ENCODE measurements at regions not wholly inside any gene's neighbourhood (a gene's known extent, or its start where the extent isn't known, plus 50 kb on each side); places are given as distances from the start of the nearest gene placed in this dataset.
"Not testable (repeated sequence)": the region's sequence is repeated elsewhere in the genome, so short reads cannot be mapped to it uniquely, and the experiment has no call there.

GRCh38 chr2:167784084-167784425 is 463.3 kb downstream of the STK39 start:
- WGBS, 2 donors, result 81 to 87% methylated on average over 3 of the region's 3 CpGs
- Histone ChIP-seq H3K4me1 (peaks cover 0 to 5% (median 0%) of the 10 kb centered on the region in 4 donors), H3K27ac (no peak overlapping the region), H3K4me3 (no peak overlapping the region), H3K36me3 (no peaks in the 10 kb centered on the region), H3K9me3 (no peaks in the 10 kb centered on the region), H3K27me3 (no peaks in the 10 kb centered on the region)
- no peak for DNase-seq
- intact Hi-C loops (cut with DNase I), result no loop called here
- TF ChIP-seq CTCF (IDR thresholded peaks at IDR 0.05), result no peak
- TF ChIP-seq POLR2A (IDR thresholded peaks at IDR 0.05), result no peak
- no peak for TF ChIP-seq POLR2AphosphoS5 (IDR thresholded peaks at IDR 0.05)

GRCh38 chr2:167783261-167784083 is 463.9 kb downstream of the STK39 start:
- no peaks in the 10 kb centered on the region for H3K9me3 ChIP-seq
- H3K36me3 ChIP-seq, result no peaks in the 10 kb centered on the region
- H3K4me3 ChIP-seq, result no peak overlapping the region
- intact Hi-C loops (cut with DNase I), result no loop called here
- H3K4me1 ChIP-seq, result peaks cover 0 to 5% (median 0%) of the 10 kb centered on the region in 4 donors
- TF ChIP-seq EP300 (IDR thresholded peaks at IDR 0.05), result no peak
- H3K27ac ChIP-seq, result no peak overlapping the region
- H3K27me3 ChIP-seq, result no peaks in the 10 kb centered on the region
- 62 to 68% methylated on average over 5 of the region's 5 CpGs for WGBS, 2 donors
- DNase-seq, result no peak

- H3K36me3 ChIP-seq; H3K27ac ChIP-seq; H3K27me3 ChIP-seq; intact Hi-C loops (cut with DNase I); H3K9me3 ChIP-seq; DNase-seq; H3K4me3 ChIP-seq; H3K4me1 ChIP-seq: not testable (repeated sequence)
- 89 to 92% methylated on average over 8 of the region's 8 CpGs for WGBS, 2 donors
Measured at GRCh38 chr2:167781629-167782028, 465.8 kb downstream of the STK39 start.

GRCh38 chr2:167776359-167776758 is 471.0 kb downstream of the STK39 start:
- no peak for TF ChIP-seq CTCF (IDR thresholded peaks at IDR 0.05)
- TF ChIP-seq EP300 (IDR thresholded peaks at IDR 0.05), result no peak
- no peak for TF ChIP-seq POLR2AphosphoS5 (IDR thresholded peaks at IDR 0.05)
- no peak for TF ChIP-seq POLR2A (IDR thresholded peaks at IDR 0.05)

GRCh38 chr2:167771628-167772027 is 475.8 kb downstream of the STK39 start:
- no peaks in the 10 kb centered on the region for H3K36me3 ChIP-seq
- intact Hi-C loops (cut with DNase I), result no loop called here
- no peaks in the 10 kb centered on the region for H3K9me3 ChIP-seq
- no peaks in the 10 kb centered on the region for H3K4me1 ChIP-seq
- no peaks in the 10 kb centered on the region for H3K27me3 ChIP-seq
- H3K27ac ChIP-seq, result no peak overlapping the region
- WGBS, 2 donors, result 88 to 90% methylated on average over 2 of the region's 2 CpGs
- no peak overlapping the region for H3K4me3 ChIP-seq
- no peak for TF ChIP-seq POLR2AphosphoS5 (IDR thresholded peaks at IDR 0.05)
- no peak for TF ChIP-seq EP300 (IDR thresholded peaks at IDR 0.05)
- TF ChIP-seq POLR2A (IDR thresholded peaks at IDR 0.05), result no peak
- TF ChIP-seq CTCF (IDR thresholded peaks at IDR 0.05), result no peak
- DNase-seq, result no peak

More at GRCh38 chr2:167776359-167776758, 471.0 kb downstream of the STK39 start:
- Histone ChIP-seq H3K36me3 (no peaks in the 10 kb centered on the region), H3K27ac (no peak overlapping the region), H3K4me1 (no peaks in the 10 kb centered on the region), H3K9me3 (no peaks in the 10 kb centered on the region), H3K4me3 (no peak overlapping the region), H3K27me3 (no peaks in the 10 kb centered on the region)
- intact Hi-C loops (cut with DNase I), result no loop called here
- 77 to 88% methylated on average over 10 of the region's 10 CpGs for WGBS, 2 donors
- DNase-seq, result no peak

- Histone ChIP-seq H3K4me1 (no peaks in the 10 kb centered on the region), H3K4me3 (no peak overlapping the region), H3K36me3 (no peaks in the 10 kb centered on the region), H3K9me3 (peaks cover 0 to 4% (median 0%) of the 10 kb centered on the region in 4 donors), H3K27ac (no peak overlapping the region), H3K27me3 (no peaks in the 10 kb centered on the region)
- no peak for DNase-seq
- WGBS, 2 donors, result 91 to 96% methylated on average over 1 of the region's 1 CpG
- intact Hi-C loops (cut with DNase I), result no loop called here
- TF ChIP-seq POLR2AphosphoS5 (IDR thresholded peaks at IDR 0.05) (no peak), CTCF (IDR thresholded peaks at IDR 0.05) (no peak), EP300 (IDR thresholded peaks at IDR 0.05) (no peak), POLR2A (IDR thresholded peaks at IDR 0.05) (no peak)
Measured at GRCh38 chr2:167769020-167769419, 478.4 kb downstream of the STK39 start.
